Ishikawa (cell line): ENCODE measurements at regions not wholly inside any gene's neighbourhood (a gene's known extent, or its start where the extent isn't known, plus 50 kb on each side); places are given as distances from the start of the nearest gene placed in this dataset.

Source experiments
- CEBPB ChIP-seq: IDR thresholded peaks from 2 replicates; pipeline ENCODE4 v1.6.1; 2012
- CREB1 ChIP-seq: IDR thresholded peaks from 2 replicates; pipeline ENCODE4 v1.6.1; 2012; ENCODE audit warnings: low read depth
- EGR1 ChIP-seq: IDR thresholded peaks from 2 replicates; pipeline ENCODE4 v1.6.1; 2012
- EP300 ChIP-seq: IDR thresholded peaks from 2 replicates; pipeline ENCODE4 v1.6.1; 2012; ENCODE audit warnings: borderline replicate concordance
- FOXM1 ChIP-seq: IDR thresholded peaks from 2 replicates; pipeline ENCODE4 v1.6.1; 2012; ENCODE audit warnings: low read depth, borderline replicate concordance
- MAX ChIP-seq: IDR thresholded peaks from 2 replicates; pipeline ENCODE4 v1.6.1; 2012
- NFIC ChIP-seq: IDR thresholded peaks from 2 replicates; pipeline ENCODE4 v1.6.1; 2012
- RAD21 ChIP-seq: IDR thresholded peaks from 2 replicates; pipeline ENCODE4 v1.6.1; 2012; ENCODE audit warnings: low read depth
- REST ChIP-seq: IDR thresholded peaks from 2 replicates; pipeline ENCODE4 v1.6.1; 2012; ENCODE audit warnings: low read depth, mild to moderate bottlenecking
- TAF1 ChIP-seq: IDR thresholded peaks from 2 replicates; pipeline ENCODE4 v1.6.1; 2012; ENCODE audit warnings: low read depth, mild to moderate bottlenecking
- TCF12 ChIP-seq: IDR thresholded peaks from 2 replicates; pipeline ENCODE4 v1.6.1; 2012; ENCODE audit warnings: low read depth
- TEAD4 ChIP-seq: IDR thresholded peaks from 2 replicates; pipeline ENCODE4 v1.6.1; 2012
- USF1 ChIP-seq: IDR thresholded peaks from 2 replicates; pipeline ENCODE4 v1.6.1; 2012
- YY1 ChIP-seq: IDR thresholded peaks from 2 replicates; pipeline ENCODE4 v1.6.1; 2012; ENCODE audit warnings: low read depth
- ZBTB7A ChIP-seq: IDR thresholded peaks from 2 replicates; pipeline ENCODE4 v1.6.1; 2012; ENCODE audit warnings: low read depth

GRCh38 chr16:49100366-49100765 is 181.3 kb downstream of the CBLN1 start:
- no peak for TF ChIP-seq USF1
- no peak for TF ChIP-seq EP300
- TF ChIP-seq REST = no peak
- TF ChIP-seq TAF1 = no peak
- no peak for TF ChIP-seq YY1
- no peak for TF ChIP-seq TEAD4
- no peak for TF ChIP-seq FOXM1
- TF ChIP-seq TCF12 = no peak
- no peak for TF ChIP-seq CEBPB
- TF ChIP-seq EGR1 = no peak
- TF ChIP-seq MAX = no peak

- TF ChIP-seq EGR1 (no peak), USF1 (no peak), TEAD4 (no peak), TCF12 (no peak), RAD21 (no peak), ZBTB7A (no peak), NFIC (no peak), REST (no peak), YY1 (no peak), CREB1 (no peak), MAX (no peak), TAF1 (no peak), EP300 (no peak), FOXM1 (no peak), CEBPB (no peak)
Measured at GRCh38 chr16:49097964-49098363, 183.7 kb downstream of the CBLN1 start.

GRCh38 chr16:49096176-49096945 is 185.3 kb downstream of the CBLN1 start:
- TF ChIP-seq TCF12 = no peak
- no peak for TF ChIP-seq YY1
- no peak for TF ChIP-seq TEAD4
- TF ChIP-seq TAF1 = no peak
- no peak for TF ChIP-seq FOXM1
- TF ChIP-seq EP300 = no peak
- no peak for TF ChIP-seq REST
- no peak for TF ChIP-seq CEBPB
- no peak for TF ChIP-seq MAX
- TF ChIP-seq ZBTB7A = no peak
- no peak for TF ChIP-seq EGR1
- no peak for TF ChIP-seq NFIC
- no peak for TF ChIP-seq USF1
- TF ChIP-seq CREB1 = no peak
- no peak for TF ChIP-seq RAD21

GRCh38 chr16:49095539-49095938 is 186.1 kb downstream of the CBLN1 start:
- no peak for TF ChIP-seq ZBTB7A
- no peak for TF ChIP-seq EP300
- TF ChIP-seq CEBPB = no peak
- no peak for TF ChIP-seq MAX
- no peak for TF ChIP-seq EGR1
- TF ChIP-seq TEAD4 = no peak
- no peak for TF ChIP-seq NFIC
- no peak for TF ChIP-seq USF1
- TF ChIP-seq REST = no peak
- no peak for TF ChIP-seq FOXM1
- TF ChIP-seq RAD21 = no peak
- no peak for TF ChIP-seq TCF12
- no peak for TF ChIP-seq YY1
- no peak for TF ChIP-seq CREB1
